SK-N-SH (cell line): ENCODE measurements at regions not wholly inside any gene's neighbourhood (a gene's known extent, or its start where the extent isn't known, plus 50 kb on each side); places are given as distances from the start of the nearest gene placed in this dataset.

Experiments used
- EP300 ChIP-seq, 2 experiments: IDR thresholded peaks; 2 replicates each; pipeline versions ENCODE4 v1.4.0 to v1.6.1; 2012; ENCODE audit warnings: borderline replicate concordance in 1 of 2, low read depth in 1 of 2, low read length in 1 of 2
- FOSL2 ChIP-seq: IDR thresholded peaks from 2 replicates; pipeline ENCODE4 v1.4.0; 2012; ENCODE audit warnings: low read depth, mild to moderate bottlenecking, moderate library complexity, borderline replicate concordance
- FOXJ3 ChIP-seq: sonication (generic); formaldehyde crosslinking; IDR thresholded peaks from 2 replicates; pipeline ENCODE4 v1.5.1; 2020; ENCODE audit warnings: mild to moderate bottlenecking, missing genetic modification reagents
- MXI1 ChIP-seq: IDR thresholded peaks from 2 replicates; pipeline ENCODE4 v1.6.1; 2012; ENCODE audit warnings: mild to moderate bottlenecking, low read depth, low read length, improper control_type of control experiment
- POLR2AphosphoS5 ChIP-seq: IDR thresholded peaks from 2 replicates; pipeline ENCODE4 v1.6.1; 2012; ENCODE audit warnings: low read depth, low read length
- RXRA ChIP-seq: IDR thresholded peaks from 2 replicates; pipeline ENCODE4 v1.4.0; 2012; ENCODE audit warnings: low read depth, mild to moderate bottlenecking, borderline replicate concordance
- TAF1 ChIP-seq: IDR thresholded peaks from 2 replicates; pipeline ENCODE4 v1.6.1; 2012; ENCODE audit warnings: low read depth, mild to moderate bottlenecking, low read length, moderate library complexity, borderline replicate concordance
- TCF12 ChIP-seq: IDR thresholded peaks from 2 replicates; pipeline ENCODE4 v1.4.0; 2012
- TEAD4 ChIP-seq: IDR thresholded peaks from 2 replicates; pipeline ENCODE4 v1.4.0; 2012; ENCODE audit warnings: mild to moderate bottlenecking, borderline replicate concordance; ENCODE audit not compliant: insufficient read depth
- TF ChIP-seq, protein P1 (sequence below): fragments of 200-600 bp; sonication (generic); IDR thresholded peaks from 2 replicates; pipeline ENCODE4 v1.6.1; 2017; ENCODE audit warnings: antibody characterized with exemption, mild to moderate bottlenecking, moderate library complexity
- TF ChIP-seq, protein P2 (sequence below): fragments of 150-350 bp; IDR thresholded peaks from 2 replicates; pipeline ENCODE4 v1.6.1; 2016; ENCODE audit warnings: mild to moderate bottlenecking, low read depth, low read length
- TF ChIP-seq, protein P3 (sequence below): IDR thresholded peaks from 2 replicates; pipeline ENCODE4 v1.4.0; 2012; ENCODE audit warnings: low read depth
- TF ChIP-seq, protein P4 (sequence below): IDR thresholded peaks from 2 replicates; pipeline ENCODE4 v1.6.1; 2012; ENCODE audit warnings: mild to moderate bottlenecking, low read depth, low read length, moderate library complexity
- TF ChIP-seq, protein P5 (sequence below): IDR thresholded peaks from 2 replicates; pipeline ENCODE4 v1.4.0; 2012; ENCODE audit warnings: low read depth, borderline replicate concordance

DNA sequence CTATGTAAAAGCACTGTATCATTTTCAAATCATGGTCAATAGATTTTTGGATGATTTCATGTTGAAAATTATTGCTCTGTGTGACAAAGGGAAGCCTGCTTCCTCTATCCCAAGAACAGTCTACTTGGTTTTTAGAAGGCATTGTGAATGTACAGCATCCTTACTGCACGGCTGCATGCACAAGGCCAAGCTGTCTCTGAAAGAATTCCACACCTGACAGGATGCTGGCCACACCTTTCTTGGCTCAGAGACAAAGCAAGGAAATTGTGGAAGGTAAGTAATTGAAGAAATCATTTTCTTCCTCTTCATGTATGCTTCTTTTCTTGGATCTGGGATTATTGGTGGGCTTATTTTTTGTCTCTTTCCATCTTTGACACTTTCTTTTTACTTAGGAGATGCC is 53.7 kb upstream of the VCAN start:
- TF ChIP-seq TAF1, result no peak
- TF ChIP-seq, protein P1, sequence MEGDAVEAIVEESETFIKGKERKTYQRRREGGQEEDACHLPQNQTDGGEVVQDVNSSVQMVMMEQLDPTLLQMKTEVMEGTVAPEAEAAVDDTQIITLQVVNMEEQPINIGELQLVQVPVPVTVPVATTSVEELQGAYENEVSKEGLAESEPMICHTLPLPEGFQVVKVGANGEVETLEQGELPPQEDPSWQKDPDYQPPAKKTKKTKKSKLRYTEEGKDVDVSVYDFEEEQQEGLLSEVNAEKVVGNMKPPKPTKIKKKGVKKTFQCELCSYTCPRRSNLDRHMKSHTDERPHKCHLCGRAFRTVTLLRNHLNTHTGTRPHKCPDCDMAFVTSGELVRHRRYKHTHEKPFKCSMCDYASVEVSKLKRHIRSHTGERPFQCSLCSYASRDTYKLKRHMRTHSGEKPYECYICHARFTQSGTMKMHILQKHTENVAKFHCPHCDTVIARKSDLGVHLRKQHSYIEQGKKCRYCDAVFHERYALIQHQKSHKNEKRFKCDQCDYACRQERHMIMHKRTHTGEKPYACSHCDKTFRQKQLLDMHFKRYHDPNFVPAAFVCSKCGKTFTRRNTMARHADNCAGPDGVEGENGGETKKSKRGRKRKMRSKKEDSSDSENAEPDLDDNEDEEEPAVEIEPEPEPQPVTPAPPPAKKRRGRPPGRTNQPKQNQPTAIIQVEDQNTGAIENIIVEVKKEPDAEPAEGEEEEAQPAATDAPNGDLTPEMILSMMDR, result no peak
- TF ChIP-seq EP300 (IDR thresholded peaks at IDR 0.05; ENCODE audit: borderline replicate concordance in 1 of 2, low read depth in 1 of 2, low read length in 1 of 2), result no peak
- no peak for TF ChIP-seq MXI1
- TF ChIP-seq FOSL2, result no peak
- TF ChIP-seq, protein P2, sequence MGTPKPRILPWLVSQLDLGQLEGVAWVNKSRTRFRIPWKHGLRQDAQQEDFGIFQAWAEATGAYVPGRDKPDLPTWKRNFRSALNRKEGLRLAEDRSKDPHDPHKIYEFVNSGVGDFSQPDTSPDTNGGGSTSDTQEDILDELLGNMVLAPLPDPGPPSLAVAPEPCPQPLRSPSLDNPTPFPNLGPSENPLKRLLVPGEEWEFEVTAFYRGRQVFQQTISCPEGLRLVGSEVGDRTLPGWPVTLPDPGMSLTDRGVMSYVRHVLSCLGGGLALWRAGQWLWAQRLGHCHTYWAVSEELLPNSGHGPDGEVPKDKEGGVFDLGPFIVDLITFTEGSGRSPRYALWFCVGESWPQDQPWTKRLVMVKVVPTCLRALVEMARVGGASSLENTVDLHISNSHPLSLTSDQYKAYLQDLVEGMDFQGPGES, result no peak
- TF ChIP-seq RXRA, result no peak
- no peak for TF ChIP-seq FOXJ3 (CRISPR knock-in tag)
- no peak for TF ChIP-seq POLR2AphosphoS5
- TF ChIP-seq, protein P3, sequence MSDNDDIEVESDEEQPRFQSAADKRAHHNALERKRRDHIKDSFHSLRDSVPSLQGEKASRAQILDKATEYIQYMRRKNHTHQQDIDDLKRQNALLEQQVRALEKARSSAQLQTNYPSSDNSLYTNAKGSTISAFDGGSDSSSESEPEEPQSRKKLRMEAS, result no peak
- no peak for TF ChIP-seq TCF12
- TF ChIP-seq, protein P4, sequence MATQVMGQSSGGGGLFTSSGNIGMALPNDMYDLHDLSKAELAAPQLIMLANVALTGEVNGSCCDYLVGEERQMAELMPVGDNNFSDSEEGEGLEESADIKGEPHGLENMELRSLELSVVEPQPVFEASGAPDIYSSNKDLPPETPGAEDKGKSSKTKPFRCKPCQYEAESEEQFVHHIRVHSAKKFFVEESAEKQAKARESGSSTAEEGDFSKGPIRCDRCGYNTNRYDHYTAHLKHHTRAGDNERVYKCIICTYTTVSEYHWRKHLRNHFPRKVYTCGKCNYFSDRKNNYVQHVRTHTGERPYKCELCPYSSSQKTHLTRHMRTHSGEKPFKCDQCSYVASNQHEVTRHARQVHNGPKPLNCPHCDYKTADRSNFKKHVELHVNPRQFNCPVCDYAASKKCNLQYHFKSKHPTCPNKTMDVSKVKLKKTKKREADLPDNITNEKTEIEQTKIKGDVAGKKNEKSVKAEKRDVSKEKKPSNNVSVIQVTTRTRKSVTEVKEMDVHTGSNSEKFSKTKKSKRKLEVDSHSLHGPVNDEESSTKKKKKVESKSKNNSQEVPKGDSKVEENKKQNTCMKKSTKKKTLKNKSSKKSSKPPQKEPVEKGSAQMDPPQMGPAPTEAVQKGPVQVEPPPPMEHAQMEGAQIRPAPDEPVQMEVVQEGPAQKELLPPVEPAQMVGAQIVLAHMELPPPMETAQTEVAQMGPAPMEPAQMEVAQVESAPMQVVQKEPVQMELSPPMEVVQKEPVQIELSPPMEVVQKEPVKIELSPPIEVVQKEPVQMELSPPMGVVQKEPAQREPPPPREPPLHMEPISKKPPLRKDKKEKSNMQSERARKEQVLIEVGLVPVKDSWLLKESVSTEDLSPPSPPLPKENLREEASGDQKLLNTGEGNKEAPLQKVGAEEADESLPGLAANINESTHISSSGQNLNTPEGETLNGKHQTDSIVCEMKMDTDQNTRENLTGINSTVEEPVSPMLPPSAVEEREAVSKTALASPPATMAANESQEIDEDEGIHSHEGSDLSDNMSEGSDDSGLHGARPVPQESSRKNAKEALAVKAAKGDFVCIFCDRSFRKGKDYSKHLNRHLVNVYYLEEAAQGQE, result no peak
- TF ChIP-seq, protein P5, sequence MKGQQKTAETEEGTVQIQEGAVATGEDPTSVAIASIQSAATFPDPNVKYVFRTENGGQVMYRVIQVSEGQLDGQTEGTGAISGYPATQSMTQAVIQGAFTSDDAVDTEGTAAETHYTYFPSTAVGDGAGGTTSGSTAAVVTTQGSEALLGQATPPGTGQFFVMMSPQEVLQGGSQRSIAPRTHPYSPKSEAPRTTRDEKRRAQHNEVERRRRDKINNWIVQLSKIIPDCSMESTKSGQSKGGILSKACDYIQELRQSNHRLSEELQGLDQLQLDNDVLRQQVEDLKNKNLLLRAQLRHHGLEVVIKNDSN, result no peak
- TF ChIP-seq TEAD4, result no peak
